Karpas-422 (cell line): ENCODE measurements at regions not wholly inside any gene's neighbourhood (a gene's known extent, or its start where the extent isn't known, plus 50 kb on each side); places are given as distances from the start of the nearest gene placed in this dataset.
"Not testable (repeated sequence)": the region's sequence is repeated elsewhere in the genome, so short reads cannot be mapped to it uniquely, and the experiment has no call there.

Experiments used
- DNase-seq: peaks from one replicate; pipeline ENCODE4 v3.0.0-alpha.2; 2015
- H2AFZ ChIP-seq: fragments of 200-600 bp; sonication (generic); 2 replicates; pipeline ENCODE4 v1.6.1; 2014; ENCODE audit warnings: antibody characterized with exemption, low read length, mixed read lengths
- H3K27ac ChIP-seq: fragments of 200-600 bp; sonication (generic); 2 replicates; pipeline ENCODE4 v1.5.1; 2014; ENCODE audit warnings: mild to moderate bottlenecking, low read length, moderate library complexity
- H3K27me3 ChIP-seq: fragments of 200-600 bp; sonication (generic); 2 replicates; pipeline ENCODE4 v1.6.1; 2014; ENCODE audit warnings: low read length, mixed read lengths
- H3K36me3 ChIP-seq: fragments of 200-600 bp; sonication (generic); 2 replicates; pipeline ENCODE4 v1.6.1; 2014; ENCODE audit warnings: low read length, mixed read lengths; ENCODE audit not compliant: insufficient read depth
- H3K4me1 ChIP-seq: fragments of 200-600 bp; sonication (generic); 2 replicates; pipeline ENCODE4 v1.6.1; 2014; ENCODE audit warnings: mild to moderate bottlenecking, low read length, mixed read lengths
- H3K4me2 ChIP-seq: fragments of 200-600 bp; sonication (generic); 2 replicates; pipeline ENCODE4 v1.6.1; 2014; ENCODE audit warnings: low read length, low read depth, mild to moderate bottlenecking; ENCODE audit not compliant: poor library complexity, severe bottlenecking
- H3K4me3 ChIP-seq: fragments of 200-600 bp; sonication (generic); 2 replicates; pipeline ENCODE4 v1.5.1; 2014; ENCODE audit warnings: mild to moderate bottlenecking, antibody characterized with exemption, low read length, mixed read lengths
- H3K79me2 ChIP-seq: fragments of 200-600 bp; sonication (generic); 2 replicates; pipeline ENCODE4 v1.6.1; 2014; ENCODE audit warnings: mild to moderate bottlenecking, low read length, mixed read lengths
- H3K9ac ChIP-seq: fragments of 200-600 bp; sonication (generic); 2 replicates; pipeline ENCODE4 v1.6.0; 2014; ENCODE audit warnings: low read length
- H3K9me2 ChIP-seq: fragments of 200-600 bp; sonication (generic), shearing (Covaris generic); replicated peaks from 2 replicates; pipeline ENCODE4 v1.6.0; 2014; ENCODE audit warnings: mild to moderate bottlenecking, low read length, moderate library complexity; ENCODE audit not compliant: insufficient read depth
- H3K9me3 ChIP-seq: fragments of 300-700, 200-600 bp; sonication (generic); 2 replicates; pipeline ENCODE4 v1.6.1; 2014; ENCODE audit warnings: low read length, mixed read lengths
- H4K20me1 ChIP-seq: fragments of 200-600 bp; sonication (generic); 2 replicates; pipeline ENCODE4 v1.6.1; 2014; ENCODE audit warnings: mild to moderate bottlenecking, antibody characterized with exemption, low read length, low read depth; ENCODE audit not compliant: insufficient read depth

- DNase-seq = no peak
Observed at GRCh38 chr3:69628951-69629350, 110.3 kb upstream of the MITF start.

GRCh38 chr3:69613286-69613685 is 126.0 kb upstream of the MITF start:
- no peak overlapping the region for H2AFZ ChIP-seq
- H3K4me3 ChIP-seq = no peak overlapping the region
- H3K79me2 ChIP-seq = no peaks in the 10 kb centered on the region
- no peak overlapping the region for H3K9ac ChIP-seq
- no peaks in the 10 kb centered on the region for H3K9me2 ChIP-seq
- no peak overlapping the region for H3K4me2 ChIP-seq
- no peaks in the 10 kb centered on the region for H3K9me3 ChIP-seq
- no peaks in the 10 kb centered on the region for H3K36me3 ChIP-seq
- H3K4me1 ChIP-seq = no peaks in the 10 kb centered on the region
- H4K20me1 ChIP-seq = no peaks in the 10 kb centered on the region
- no peaks in the 10 kb centered on the region for H3K27me3 ChIP-seq
- no peak for DNase-seq
- no peak overlapping the region for H3K27ac ChIP-seq

More at GRCh38 chr3:69628951-69629350, 110.3 kb upstream of the MITF start:
- no peaks in the 10 kb centered on the region for H4K20me1 ChIP-seq
- H2AFZ ChIP-seq = no peak overlapping the region
- no peak overlapping the region for H3K4me2 ChIP-seq
- H3K9ac ChIP-seq = no peak overlapping the region
- no peaks in the 10 kb centered on the region for H3K27me3 ChIP-seq
- no peaks in the 10 kb centered on the region for H3K9me2 ChIP-seq
- no peaks in the 10 kb centered on the region for H3K4me1 ChIP-seq
- no peak overlapping the region for H3K4me3 ChIP-seq
- H3K9me3 ChIP-seq = peaks cover 6% of the 10 kb centered on the region; the same call in 1 of the 2 replicates
- H3K27ac ChIP-seq = no peak overlapping the region
- no peaks in the 10 kb centered on the region for H3K79me2 ChIP-seq
- H3K36me3 ChIP-seq = no peaks in the 10 kb centered on the region

- no peaks in the 10 kb centered on the region for H3K27me3 ChIP-seq
- no peaks in the 10 kb centered on the region for H4K20me1 ChIP-seq
- H3K9ac ChIP-seq = no peak overlapping the region
- no peaks in the 10 kb centered on the region for H3K36me3 ChIP-seq
- no peaks in the 10 kb centered on the region for H3K9me2 ChIP-seq
- H3K4me3 ChIP-seq = no peak overlapping the region
- H3K27ac ChIP-seq = no peak overlapping the region
- no peaks in the 10 kb centered on the region for H3K9me3 ChIP-seq
- no peak overlapping the region for H2AFZ ChIP-seq
- DNase-seq = no peak
- H3K4me1 ChIP-seq = no peaks in the 10 kb centered on the region
- no peak overlapping the region for H3K4me2 ChIP-seq
- H3K79me2 ChIP-seq = no peaks in the 10 kb centered on the region
Observed at GRCh38 chr3:69612791-69613190, 126.5 kb upstream of the MITF start.

- not testable (repeated sequence) for DNase-seq, H3K27me3 ChIP-seq, H3K4me2 ChIP-seq, H3K27ac ChIP-seq, H3K79me2 ChIP-seq, H3K4me1 ChIP-seq, H3K9ac ChIP-seq, H3K9me2 ChIP-seq, H2AFZ ChIP-seq, H3K9me3 ChIP-seq, H3K4me3 ChIP-seq, H3K36me3 ChIP-seq, H4K20me1 ChIP-seq
Observed at GRCh38 chr3:69609566-69609965, 129.7 kb upstream of the MITF start.

GRCh38 chr3:69607466-69608305 is 131.6 kb upstream of the MITF start:
- Histone ChIP-seq H3K4me1 (no peaks in the 10 kb centered on the region), H3K9ac (no peak overlapping the region), H3K36me3 (no peaks in the 10 kb centered on the region), H2AFZ (no peak overlapping the region), H3K9me3 (no peaks in the 10 kb centered on the region), H3K4me2 (no peak overlapping the region), H4K20me1 (no peaks in the 10 kb centered on the region), H3K27me3 (no peaks in the 10 kb centered on the region), H3K9me2 (0 out of 2 replicates have a peak, but pooled peaks cover 4% of the 10 kb centered on the region), H3K4me3 (no peak overlapping the region), H3K27ac (no peak overlapping the region), H3K79me2 (no peaks in the 10 kb centered on the region)
- no peak for DNase-seq

GRCh38 chr3:69605867-69606266 is 133.4 kb upstream of the MITF start:
- H3K36me3 ChIP-seq = no peaks in the 10 kb centered on the region
- 0 out of 2 replicates have a peak, but pooled peaks cover 4% of the 10 kb centered on the region for H3K9me2 ChIP-seq
- no peaks in the 10 kb centered on the region for H3K9me3 ChIP-seq
- H2AFZ ChIP-seq = no peak overlapping the region
- DNase-seq = no peak
- H3K27me3 ChIP-seq = no peaks in the 10 kb centered on the region
- H3K9ac ChIP-seq = no peak overlapping the region
- H3K79me2 ChIP-seq = no peaks in the 10 kb centered on the region
- no peaks in the 10 kb centered on the region for H3K4me1 ChIP-seq
- no peak overlapping the region for H3K27ac ChIP-seq
- H4K20me1 ChIP-seq = no peaks in the 10 kb centered on the region
- no peak overlapping the region for H3K4me2 ChIP-seq
- no peak overlapping the region for H3K4me3 ChIP-seq

GRCh38 chr3:69604735-69605450 is 134.4 kb upstream of the MITF start:
- Histone ChIP-seq H4K20me1 (no peaks in the 10 kb centered on the region), H3K27me3 (no peaks in the 10 kb centered on the region), H3K9ac (no peak overlapping the region), H2AFZ (no peak overlapping the region), H3K9me3 (no peaks in the 10 kb centered on the region), H3K36me3 (no peaks in the 10 kb centered on the region), H3K4me3 (no peak overlapping the region), H3K9me2 (0 out of 2 replicates have a peak, but pooled peaks cover 4% of the 10 kb centered on the region), H3K27ac (no peak overlapping the region), H3K79me2 (no peaks in the 10 kb centered on the region), H3K4me1 (no peaks in the 10 kb centered on the region), H3K4me2 (no peak overlapping the region)
- no peak for DNase-seq

GRCh38 chr3:69602112-69602511 is 137.2 kb upstream of the MITF start:
- no peaks in the 10 kb centered on the region for H3K9me3 ChIP-seq
- no peak overlapping the region for H3K9ac ChIP-seq
- H3K79me2 ChIP-seq = no peaks in the 10 kb centered on the region
- H3K4me2 ChIP-seq = no peak overlapping the region
- no peak overlapping the region for H3K4me3 ChIP-seq
- no peak overlapping the region for H2AFZ ChIP-seq
- no peak for DNase-seq
- H3K9me2 ChIP-seq = peaks cover 4% of the 10 kb centered on the region; the same call in 1 of the 2 replicates
- H3K36me3 ChIP-seq = no peaks in the 10 kb centered on the region
- no peaks in the 10 kb centered on the region for H3K27me3 ChIP-seq
- no peaks in the 10 kb centered on the region for H3K4me1 ChIP-seq
- H3K27ac ChIP-seq = no peak overlapping the region
- H4K20me1 ChIP-seq = no peaks in the 10 kb centered on the region
